Right atrium auricular region (tissue), 2 donors: ENCODE measurements at regions not wholly inside any gene's neighbourhood (a gene's known extent, or its start where the extent isn't known, plus 50 kb on each side); places are given as distances from the start of the nearest gene placed in this dataset.

Experiments used
- DNase-seq: peaks from one replicate; pipeline ENCODE4 v3.0.0-alpha.2; 2019; ENCODE audit warnings: low spot score
- H3K27ac ChIP-seq, 2 donors: fragments of 200-600 bp; sonication (generic); 1 replicate in 1 of 2; 2 replicates in 1 of 2; pipeline ENCODE4 v1.5.1; 2016 to 2019
- H3K27me3 ChIP-seq, 2 donors: fragments of 200-600 bp; sonication (generic); one replicate each; pipeline versions ENCODE4 v1.5.1 to v1.6.0; 2017 to 2019
- H3K36me3 ChIP-seq: fragments of 200-600 bp; sonication (generic); one replicate; pipeline ENCODE4 v1.5.1; 2016
- H3K4me1 ChIP-seq, 2 donors: fragments of 200-600 bp; sonication (generic); one replicate each; pipeline versions ENCODE4 v1.5.1 to v1.6.0; 2017 to 2019
- H3K4me3 ChIP-seq, 2 donors: fragments of 200-600 bp; sonication (generic); 1 replicate in 1 of 2; 2 replicates in 1 of 2; pipeline ENCODE4 v1.5.1; 2017 to 2019; ENCODE audit warnings: mild to moderate bottlenecking in 1 of 2, moderate library complexity in 1 of 2
- H3K9me3 ChIP-seq, 2 donors: fragments of 200-600 bp; sonication (generic); one replicate each; pipeline ENCODE4 v1.5.1; 2019
- CTCF ChIP-seq, 2 donors: fragments of 200-600 bp; sonication (generic); IDR thresholded peaks; one replicate each; pipeline ENCODE4 v1.5.1; 2019; ENCODE audit warnings: antibody characterized with exemption in 2 of 2

GRCh38 chr4:57318703-57319102 lies 208.5 kb upstream of the IGFBP7 start:
- TF ChIP-seq CTCF (IDR thresholded peaks at IDR 0.05) = no peak
- Histone ChIP-seq H3K4me3 (no peak overlapping the region), H3K27me3 (no peaks in the 10 kb centered on the region), H3K9me3 (no peaks in the 10 kb centered on the region), H3K4me1 (no peaks in the 10 kb centered on the region), H3K27ac (no peak overlapping the region), H3K36me3 (no peaks in the 10 kb centered on the region)
- DNase-seq = no peak

- no peaks in the 10 kb centered on the region for H3K4me1 ChIP-seq
- no peak for TF ChIP-seq CTCF (IDR thresholded peaks at IDR 0.05)
- no peak overlapping the region for H3K27ac ChIP-seq
- no peaks in the 10 kb centered on the region for H3K36me3 ChIP-seq
- no peaks in the 10 kb centered on the region for H3K27me3 ChIP-seq
- H3K4me3 ChIP-seq = no peak overlapping the region
- H3K9me3 ChIP-seq = no peaks in the 10 kb centered on the region
- DNase-seq = no peak
These were observed 204.5 kb upstream of the IGFBP7 start for GRCh38 chr4:57314636-57315035.

- Histone ChIP-seq H3K4me1 (no peaks in the 10 kb centered on the region), H3K4me3 (no peak overlapping the region), H3K36me3 (no peaks in the 10 kb centered on the region), H3K27me3 (no peaks in the 10 kb centered on the region), H3K27ac (no peak overlapping the region), H3K9me3 (no peaks in the 10 kb centered on the region)
- DNase-seq = no peak
- no peak for TF ChIP-seq CTCF (IDR thresholded peaks at IDR 0.05)
These were observed 202.1 kb upstream of the IGFBP7 start for GRCh38 chr4:57312296-57312695.

- DNase-seq = no peak
- no peak for TF ChIP-seq CTCF (IDR thresholded peaks at IDR 0.05)
- Histone ChIP-seq H3K9me3 (no peaks in the 10 kb centered on the region), H3K27me3 (no peaks in the 10 kb centered on the region), H3K36me3 (no peaks in the 10 kb centered on the region), H3K27ac (no peak overlapping the region), H3K4me3 (no peak overlapping the region), H3K4me1 (no peaks in the 10 kb centered on the region)
These were observed 199.5 kb upstream of the IGFBP7 start for GRCh38 chr4:57309658-57310057.

- DNase-seq = no peak
- Histone ChIP-seq H3K27ac (no peak overlapping the region), H3K4me1 (no peaks in the 10 kb centered on the region), H3K27me3 (no peaks in the 10 kb centered on the region), H3K36me3 (no peaks in the 10 kb centered on the region), H3K9me3 (no peaks in the 10 kb centered on the region), H3K4me3 (no peak overlapping the region)
- no peak for TF ChIP-seq CTCF (IDR thresholded peaks at IDR 0.05)
These were observed 198.1 kb upstream of the IGFBP7 start for GRCh38 chr4:57308301-57308700.

GRCh38 chr4:57305836-57306235 lies 195.7 kb upstream of the IGFBP7 start:
- no peak for DNase-seq
- no peak overlapping the region for H3K27ac ChIP-seq
- H3K9me3 ChIP-seq = no peaks in the 10 kb centered on the region
- no peaks in the 10 kb centered on the region for H3K27me3 ChIP-seq
- TF ChIP-seq CTCF (IDR thresholded peaks at IDR 0.05) = no peak
- no peaks in the 10 kb centered on the region for H3K36me3 ChIP-seq
- H3K4me1 ChIP-seq = no peaks in the 10 kb centered on the region
- no peak overlapping the region for H3K4me3 ChIP-seq
